ENCODE measurements at regions not wholly inside any gene's neighbourhood (a gene's known extent, or its start where the extent isn't known, plus 50 kb on each side); places are given as distances from the start of the nearest gene placed in this dataset.
A peak's percentile ranks its signal among the peaks of the same experiment; 100 is the strongest.

DNA sequence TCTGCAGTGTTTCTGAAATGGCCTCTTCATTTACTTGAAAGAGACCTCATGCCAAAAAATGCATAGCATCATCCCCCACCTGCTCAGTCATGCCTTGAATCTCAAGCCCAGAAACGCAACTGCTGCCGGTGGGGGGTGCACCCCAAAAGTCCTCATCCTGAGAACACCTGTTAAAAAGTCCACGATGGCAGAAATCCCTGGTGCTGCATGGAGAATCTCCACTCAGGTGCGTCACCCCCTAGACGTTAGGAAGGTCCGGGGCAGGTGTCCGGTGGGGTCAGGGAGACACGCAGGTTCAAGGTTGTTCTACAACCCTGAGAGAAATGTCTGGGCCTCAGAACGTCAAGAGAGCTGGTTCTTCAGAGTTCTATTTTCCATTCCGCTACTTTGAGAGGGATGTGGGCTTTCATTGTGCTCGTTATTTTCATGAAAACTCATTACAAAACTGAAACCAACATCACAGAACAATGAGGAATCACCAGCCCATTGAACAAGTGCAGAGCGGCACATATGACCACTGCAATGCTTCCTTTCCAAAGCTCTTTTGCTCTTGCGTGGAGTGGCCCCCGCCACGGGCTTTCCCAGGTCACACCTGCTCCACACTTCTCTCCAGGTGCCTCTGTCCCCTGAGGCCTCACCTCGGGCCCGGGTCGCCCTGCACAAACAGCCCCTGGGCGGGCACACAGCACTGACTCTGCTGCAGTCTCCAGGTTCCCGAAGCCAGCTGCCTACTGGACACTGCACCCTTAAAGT, 201.9 kb downstream of the TOMM20 start:
- Histone ChIP-seq H3K4me1 (ENCODE audit: control insufficient read depth in 1 of 2, low read depth in 2 of 2) (peaks cover 14 to 34% of the 10 kb centered on the region in 2 donors), H3K27me3 (replicated peaks; ENCODE audit: insufficient read depth) (no peaks in the 10 kb centered on the region), H3K36me3 (no peaks in the 10 kb centered on the region), H3K9me3 (no peaks in the 10 kb centered on the region), H3K27ac (peak overlapping the region; percentile 46 to 69), H3K4me3 (peak overlapping the region; percentile 18)
- TF ChIP-seq, protein P1, sequence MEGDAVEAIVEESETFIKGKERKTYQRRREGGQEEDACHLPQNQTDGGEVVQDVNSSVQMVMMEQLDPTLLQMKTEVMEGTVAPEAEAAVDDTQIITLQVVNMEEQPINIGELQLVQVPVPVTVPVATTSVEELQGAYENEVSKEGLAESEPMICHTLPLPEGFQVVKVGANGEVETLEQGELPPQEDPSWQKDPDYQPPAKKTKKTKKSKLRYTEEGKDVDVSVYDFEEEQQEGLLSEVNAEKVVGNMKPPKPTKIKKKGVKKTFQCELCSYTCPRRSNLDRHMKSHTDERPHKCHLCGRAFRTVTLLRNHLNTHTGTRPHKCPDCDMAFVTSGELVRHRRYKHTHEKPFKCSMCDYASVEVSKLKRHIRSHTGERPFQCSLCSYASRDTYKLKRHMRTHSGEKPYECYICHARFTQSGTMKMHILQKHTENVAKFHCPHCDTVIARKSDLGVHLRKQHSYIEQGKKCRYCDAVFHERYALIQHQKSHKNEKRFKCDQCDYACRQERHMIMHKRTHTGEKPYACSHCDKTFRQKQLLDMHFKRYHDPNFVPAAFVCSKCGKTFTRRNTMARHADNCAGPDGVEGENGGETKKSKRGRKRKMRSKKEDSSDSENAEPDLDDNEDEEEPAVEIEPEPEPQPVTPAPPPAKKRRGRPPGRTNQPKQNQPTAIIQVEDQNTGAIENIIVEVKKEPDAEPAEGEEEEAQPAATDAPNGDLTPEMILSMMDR (IDR thresholded peaks at IDR 0.05): no peak
- ATAC-seq (ENCODE audit: insufficient number of reproducible peaks, low FRiP score, low read depth): no peak
- no peak for DNase-seq (ENCODE audit: low spot score)

DNA sequence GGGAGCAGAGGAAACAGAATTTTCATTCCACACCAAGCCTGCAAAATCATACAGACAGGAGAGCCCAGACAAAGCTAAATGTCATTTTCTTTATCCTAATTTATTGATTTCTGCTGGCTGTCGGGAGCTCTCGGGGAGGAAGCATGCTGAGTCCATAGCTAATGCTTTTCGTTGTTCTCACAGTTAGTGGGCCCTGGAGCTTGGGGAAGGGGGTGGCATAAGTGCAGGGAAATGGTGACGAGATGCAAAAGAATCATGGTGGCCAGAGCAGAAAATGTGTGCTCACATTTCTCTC, 202.4 kb downstream of the TOMM20 start:
- peak overlapping the region; percentile 46 to 69 for H3K27ac ChIP-seq
- no peaks in the 10 kb centered on the region for H3K27me3 ChIP-seq (replicated peaks; ENCODE audit: insufficient read depth)
- ATAC-seq (ENCODE audit: insufficient number of reproducible peaks, low FRiP score, low read depth) (no peak), DNase-seq (ENCODE audit: low spot score) (no peak)
- peaks cover 14 to 39% of the 10 kb centered on the region in 2 donors for H3K4me1 ChIP-seq (ENCODE audit: control insufficient read depth in 1 of 2, low read depth in 2 of 2)
- TF ChIP-seq, protein P1 (IDR thresholded peaks at IDR 0.05): no peak
- peak overlapping the region; percentile 18 for H3K4me3 ChIP-seq
- H3K36me3 ChIP-seq: no peaks in the 10 kb centered on the region
- no peaks in the 10 kb centered on the region for H3K9me3 ChIP-seq

DNA sequence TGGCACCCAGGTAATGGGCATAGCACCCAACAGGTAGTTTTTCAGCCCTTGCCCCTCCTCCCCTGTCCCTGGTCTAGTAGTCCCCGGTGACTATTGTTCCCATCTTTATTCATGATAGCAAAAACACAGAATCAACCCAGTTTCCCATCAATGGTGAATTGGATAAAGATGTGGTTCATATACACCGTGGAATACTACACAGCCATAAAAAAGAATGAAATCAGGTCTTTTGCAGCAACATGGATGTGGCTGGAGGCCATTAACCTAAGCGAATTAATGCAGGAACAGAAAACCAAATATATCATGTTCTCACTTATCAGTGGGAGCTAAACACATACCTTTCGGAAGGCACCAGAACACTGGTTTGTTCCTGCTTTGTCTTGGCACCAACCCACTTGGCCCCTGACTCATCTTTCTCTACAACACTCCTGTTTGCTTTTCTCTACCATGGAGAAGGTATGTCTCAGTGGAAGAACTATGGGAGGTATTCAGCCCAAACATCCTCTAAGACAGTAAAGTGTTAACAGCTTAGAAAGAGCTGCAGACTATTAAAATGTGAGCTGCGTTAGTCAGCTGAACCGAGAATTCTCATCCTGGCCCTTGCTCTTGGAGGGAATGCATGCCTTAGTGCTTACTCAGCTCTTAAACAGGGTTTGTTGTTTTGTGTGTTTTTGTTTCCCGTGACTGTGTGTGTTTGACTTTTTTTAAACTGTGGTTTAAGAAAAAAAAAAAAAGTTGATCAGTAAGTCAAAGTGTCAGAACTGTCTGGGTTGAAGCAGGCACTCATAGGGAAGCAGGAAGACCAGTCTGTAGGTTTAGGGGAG, 203.0 kb downstream of the TOMM20 start:
- peak overlapping the region; percentile 18 for H3K4me3 ChIP-seq
- no peaks in the 10 kb centered on the region for H3K9me3 ChIP-seq
- TF ChIP-seq, protein P1 (IDR thresholded peaks at IDR 0.05): no peak
- DNase-seq (ENCODE audit: low spot score): no peak
- H3K36me3 ChIP-seq: no peaks in the 10 kb centered on the region
- peaks cover 14 to 45% of the 10 kb centered on the region in 2 donors for H3K4me1 ChIP-seq (ENCODE audit: control insufficient read depth in 1 of 2, low read depth in 2 of 2)
- peak overlapping the region; percentile 69 to 82 for H3K27ac ChIP-seq
- H3K27me3 ChIP-seq (replicated peaks; ENCODE audit: insufficient read depth): no peaks in the 10 kb centered on the region
- peak; percentile 72 for ATAC-seq (ENCODE audit: insufficient number of reproducible peaks, low FRiP score, low read depth)

DNA sequence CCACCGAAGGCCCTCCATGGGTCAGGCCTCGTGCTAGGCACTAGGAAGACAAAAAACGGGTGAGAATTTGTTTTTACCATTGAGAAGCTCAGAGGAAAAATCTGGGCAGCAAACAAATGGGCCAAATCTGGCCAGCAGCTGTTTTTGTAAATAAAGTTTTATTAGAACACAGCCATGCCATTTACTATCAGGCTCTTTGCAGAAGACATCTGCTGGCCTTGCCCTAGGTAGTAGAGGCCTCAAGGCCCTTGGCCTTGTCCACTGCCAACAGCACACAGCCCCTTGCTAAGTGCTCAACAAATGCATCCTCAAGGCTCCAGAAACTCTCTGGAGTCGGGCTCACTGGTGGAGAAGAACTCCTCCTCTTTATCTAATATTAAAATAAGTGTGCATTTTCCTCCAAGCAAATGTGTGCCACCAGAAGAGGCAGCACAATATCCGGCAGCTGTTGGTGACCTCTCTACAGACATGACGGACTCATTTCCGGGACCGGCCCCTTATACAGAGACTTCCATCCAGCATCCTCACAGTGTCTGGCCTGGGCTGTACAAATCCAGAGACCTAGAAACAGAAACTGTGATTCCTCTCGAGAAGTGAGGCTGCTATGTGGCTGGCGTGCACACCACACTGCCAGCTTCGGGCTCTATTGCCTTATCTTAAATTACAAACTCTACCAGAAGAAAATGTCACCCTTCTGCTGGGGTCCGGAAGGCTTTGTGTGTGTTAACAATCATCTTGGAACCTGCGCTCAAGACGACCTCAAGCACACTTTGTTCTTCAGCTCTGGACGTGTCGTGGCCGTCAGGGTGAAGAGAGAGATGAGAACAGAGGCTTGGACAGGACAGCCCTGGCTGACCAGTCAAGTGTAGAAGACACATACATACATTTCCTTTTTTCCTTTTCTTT, 203.9 kb downstream of the TOMM20 start:
- no peak for DNase-seq (ENCODE audit: low spot score)
- peak overlapping the region; percentile 69 to 82 for H3K27ac ChIP-seq
- no peak overlapping the region for H3K4me3 ChIP-seq
- H3K4me1 ChIP-seq (ENCODE audit: control insufficient read depth in 1 of 2, low read depth in 2 of 2): peaks cover 15 to 54% of the 10 kb centered on the region in 2 donors
- H3K36me3 ChIP-seq: no peaks in the 10 kb centered on the region
- TF ChIP-seq, protein P1 (IDR thresholded peaks at IDR 0.05): no peak
- H3K9me3 ChIP-seq: no peaks in the 10 kb centered on the region
- no peak for ATAC-seq (ENCODE audit: insufficient number of reproducible peaks, low FRiP score, low read depth)
- H3K27me3 ChIP-seq (replicated peaks; ENCODE audit: insufficient read depth): no peaks in the 10 kb centered on the region

All from thoracic aorta (tissue), 2 donors.